Neural progenitor cell (in vitro differentiated cells): ENCODE measurements at regions not wholly inside any gene's neighbourhood (a gene's known extent, or its start where the extent isn't known, plus 50 kb on each side); places are given as distances from the start of the nearest gene placed in this dataset.

Source experiments
- DNase-seq: peaks from one replicate; pipeline ENCODE4 v3.0.0-alpha.2; 2016; ENCODE audit warnings: low spot score
- H2AFZ ChIP-seq: fragments of 200-600 bp; sonication (generic); replicated peaks from 2 replicates; pipeline ENCODE4 v1.6.1; 2016; ENCODE audit warnings: antibody characterized with exemption
- H3F3A ChIP-seq: fragments of 200-600 bp; sonication (generic); 2 replicates; pipeline ENCODE4 v1.6.1; 2016; ENCODE audit warnings: antibody characterized with exemption, low read depth
- H3K27ac ChIP-seq: fragments of 200-600 bp; sonication (generic); 2 replicates; pipeline ENCODE4 v1.5.1; 2016; ENCODE audit warnings: mild to moderate bottlenecking
- H3K27me3 ChIP-seq: fragments of 200-600 bp; sonication (generic); 2 replicates; pipeline ENCODE4 v1.6.1; 2016; ENCODE audit warnings: mild to moderate bottlenecking, moderate library complexity
- H3K36me3 ChIP-seq: fragments of 200-600 bp; sonication (generic); 2 replicates; pipeline ENCODE4 v1.5.1; 2016
- H3K4me1 ChIP-seq: fragments of 200-600 bp; sonication (generic); 2 replicates; pipeline ENCODE4 v1.6.1; 2016; ENCODE audit warnings: mixed run types
- H3K4me2 ChIP-seq: fragments of 200-600 bp; sonication (generic); 2 replicates; pipeline ENCODE4 v1.6.1; 2016
- H3K4me3 ChIP-seq: fragments of 200-600 bp; sonication (generic); 2 replicates; pipeline ENCODE4 v1.5.1; 2016
- H3K79me2 ChIP-seq: fragments of 200-600 bp; sonication (generic); 2 replicates; pipeline ENCODE4 v1.6.1; 2016; ENCODE audit warnings: low read depth
- H3K9ac ChIP-seq: fragments of 200-600 bp; sonication (generic); 2 replicates; pipeline ENCODE4 v1.6.1; 2016
- H3K9me3 ChIP-seq: fragments of 200-600 bp; sonication (generic); 2 replicates; pipeline ENCODE4 v1.5.1; 2016; ENCODE audit warnings: low read depth
- H4K20me1 ChIP-seq: fragments of 200-600 bp; sonication (generic); 2 replicates; pipeline ENCODE4 v1.6.1; 2016; ENCODE audit warnings: low read depth
- H3K27ac Mint-ChIP-seq: 3 replicates; pipeline ENCODE4 v1.8.0; 2021; ENCODE audit warnings: mixed read lengths
- H3K27me3 Mint-ChIP-seq: 2 replicates; pipeline ENCODE4 v1.8.0; 2022; ENCODE audit warnings: low read depth, mild to moderate bottlenecking, inconsistent platforms, moderate library complexity, mixed read lengths; ENCODE audit not compliant: insufficient read depth
- H3K36me3 Mint-ChIP-seq: 3 replicates; pipeline ENCODE4 v1.8.0; 2021; ENCODE audit warnings: mixed read lengths
- H3K4me1 Mint-ChIP-seq: 3 replicates; pipeline ENCODE4 v1.8.0; 2021; ENCODE audit warnings: mixed read lengths
- H3K4me3 Mint-ChIP-seq: 3 replicates; pipeline ENCODE4 v1.8.0; 2021; ENCODE audit warnings: mild to moderate bottlenecking, moderate library complexity, mixed read lengths
- H3K9me3 Mint-ChIP-seq: 3 replicates; pipeline ENCODE4 v1.8.0; 2020; ENCODE audit warnings: mixed read lengths
- EZH2 ChIP-seq: fragments of 200-600 bp; sonication (generic); IDR thresholded peaks from 2 replicates; pipeline ENCODE4 v1.6.1; 2017; ENCODE audit warnings: antibody characterized with exemption, mild to moderate bottlenecking, moderate library complexity
- EZH2phosphoT487 ChIP-seq: fragments of 200-600 bp; sonication (generic); IDR thresholded peaks from 2 replicates; pipeline ENCODE4 v1.6.1; 2017; ENCODE audit warnings: antibody characterized with exemption
- TF ChIP-seq, protein P1 (sequence below): fragments of 200-600 bp; sonication (generic); IDR thresholded peaks from 2 replicates; pipeline ENCODE4 v1.5.1; 2017; ENCODE audit warnings: antibody characterized with exemption, mild to moderate bottlenecking

DNA sequence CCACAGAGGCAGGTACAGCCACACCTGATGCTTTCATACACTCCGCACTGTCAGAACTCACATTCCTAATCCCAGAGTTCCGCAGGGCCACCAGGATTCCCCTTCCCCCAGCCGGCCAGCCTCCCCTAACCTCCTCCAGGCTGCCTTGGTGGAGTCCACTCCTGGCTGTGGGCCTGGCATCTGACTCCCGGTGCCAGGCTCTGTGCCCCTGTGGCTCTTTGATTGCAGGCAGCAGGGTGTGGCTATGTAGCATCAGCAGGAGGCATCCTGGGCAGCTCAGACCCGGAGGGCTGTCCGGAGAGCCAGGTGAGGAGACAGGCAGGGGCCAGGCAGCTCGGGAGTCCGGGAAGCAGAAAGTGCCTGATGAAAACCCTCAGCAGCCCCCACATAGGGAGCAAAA, 1432.9 kb downstream of the BRD1 start:
- Mint-ChIP-seq H3K4me3 (no peak overlapping the region), H3K27me3 (no peaks in the 10 kb centered on the region), H3K9me3 (no peaks in the 10 kb centered on the region), H3K27ac (no peak overlapping the region), H3K4me1 (peaks cover 8% of the 10 kb centered on the region), H3K36me3 (no peaks in the 10 kb centered on the region)
- Histone ChIP-seq H4K20me1 (no peaks in the 10 kb centered on the region), H3K9ac (no peak overlapping the region), H3K36me3 (no peaks in the 10 kb centered on the region), H3K79me2 (no peaks in the 10 kb centered on the region), H2AFZ (no peak overlapping the region), H3K27me3 (no peaks in the 10 kb centered on the region), H3K4me3 (no peak overlapping the region), H3K27ac (no peak overlapping the region), H3K4me1 (peaks cover 12% of the 10 kb centered on the region), H3K9me3 (no peaks in the 10 kb centered on the region), H3F3A (no peaks in the 10 kb centered on the region), H3K4me2 (no peak overlapping the region)
- TF ChIP-seq, protein P1, sequence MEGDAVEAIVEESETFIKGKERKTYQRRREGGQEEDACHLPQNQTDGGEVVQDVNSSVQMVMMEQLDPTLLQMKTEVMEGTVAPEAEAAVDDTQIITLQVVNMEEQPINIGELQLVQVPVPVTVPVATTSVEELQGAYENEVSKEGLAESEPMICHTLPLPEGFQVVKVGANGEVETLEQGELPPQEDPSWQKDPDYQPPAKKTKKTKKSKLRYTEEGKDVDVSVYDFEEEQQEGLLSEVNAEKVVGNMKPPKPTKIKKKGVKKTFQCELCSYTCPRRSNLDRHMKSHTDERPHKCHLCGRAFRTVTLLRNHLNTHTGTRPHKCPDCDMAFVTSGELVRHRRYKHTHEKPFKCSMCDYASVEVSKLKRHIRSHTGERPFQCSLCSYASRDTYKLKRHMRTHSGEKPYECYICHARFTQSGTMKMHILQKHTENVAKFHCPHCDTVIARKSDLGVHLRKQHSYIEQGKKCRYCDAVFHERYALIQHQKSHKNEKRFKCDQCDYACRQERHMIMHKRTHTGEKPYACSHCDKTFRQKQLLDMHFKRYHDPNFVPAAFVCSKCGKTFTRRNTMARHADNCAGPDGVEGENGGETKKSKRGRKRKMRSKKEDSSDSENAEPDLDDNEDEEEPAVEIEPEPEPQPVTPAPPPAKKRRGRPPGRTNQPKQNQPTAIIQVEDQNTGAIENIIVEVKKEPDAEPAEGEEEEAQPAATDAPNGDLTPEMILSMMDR, result no peak
- TF ChIP-seq EZH2, result no peak
- TF ChIP-seq EZH2phosphoT487, result no peak
- DNase-seq, result no peak

DNA sequence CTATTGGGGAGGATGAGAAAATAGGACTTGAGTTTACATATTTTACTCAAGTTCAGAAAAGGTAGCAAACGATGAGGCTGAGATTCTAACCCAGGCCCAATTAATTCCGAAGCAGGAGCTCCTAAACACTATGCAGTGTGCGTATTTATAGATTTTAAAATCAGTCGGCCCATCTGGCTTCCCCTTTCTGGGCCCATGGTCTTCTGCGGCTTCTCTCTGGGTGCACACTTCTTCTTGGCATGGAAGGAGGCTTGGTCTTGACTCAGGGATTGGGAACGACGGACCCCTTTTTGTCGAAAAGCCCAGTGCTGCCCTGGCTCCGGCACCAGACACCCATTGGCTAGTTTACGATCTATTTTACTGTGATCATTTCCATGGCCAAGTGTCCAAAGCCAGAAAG, 1433.8 kb downstream of the BRD1 start:
- no peak overlapping the region for H3K9ac ChIP-seq
- H3K4me3 ChIP-seq, result no peak overlapping the region
- no peaks in the 10 kb centered on the region for H3F3A ChIP-seq
- peaks cover 12% of the 10 kb centered on the region for H3K4me1 ChIP-seq
- no peak overlapping the region for H2AFZ ChIP-seq
- no peaks in the 10 kb centered on the region for H3K79me2 ChIP-seq
- no peaks in the 10 kb centered on the region for H3K27me3 ChIP-seq
- peaks cover 8% of the 10 kb centered on the region for H3K4me1 Mint-ChIP-seq
- H3K27ac ChIP-seq, result no peak overlapping the region
- no peak overlapping the region for H3K4me2 ChIP-seq
- no peak for DNase-seq
- peaks cover 3% of the 10 kb centered on the region for H3K27me3 Mint-ChIP-seq
- TF ChIP-seq, protein P1, result no peak
- TF ChIP-seq EZH2 (no peak), EZH2phosphoT487 (no peak)
- H3K27ac Mint-ChIP-seq, result no peak overlapping the region
- no peaks in the 10 kb centered on the region for H4K20me1 ChIP-seq
- H3K36me3 Mint-ChIP-seq, result no peaks in the 10 kb centered on the region
- H3K4me3 Mint-ChIP-seq, result no peak overlapping the region
- H3K9me3 Mint-ChIP-seq, result no peaks in the 10 kb centered on the region
- H3K9me3 ChIP-seq, result no peaks in the 10 kb centered on the region
- no peaks in the 10 kb centered on the region for H3K36me3 ChIP-seq

GRCh38 chr22:48393041-48393370, 1434.7 kb downstream of the BRD1 start:
- DNase-seq, result no peak
- no peaks in the 10 kb centered on the region for H3K36me3 ChIP-seq
- peaks cover 12% of the 10 kb centered on the region for H3K4me1 ChIP-seq
- Mint-ChIP-seq H3K4me1 (peaks cover 8% of the 10 kb centered on the region), H3K9me3 (no peaks in the 10 kb centered on the region), H3K4me3 (no peak overlapping the region), H3K27ac (no peak overlapping the region), H3K27me3 (peaks cover 3% of the 10 kb centered on the region), H3K36me3 (no peaks in the 10 kb centered on the region)
- TF ChIP-seq EZH2 (no peak), EZH2phosphoT487 (no peak)
- TF ChIP-seq, protein P1, result no peak
- no peaks in the 10 kb centered on the region for H3K79me2 ChIP-seq
- no peak overlapping the region for H3K27ac ChIP-seq
- no peaks in the 10 kb centered on the region for H4K20me1 ChIP-seq
- H3K9ac ChIP-seq, result no peak overlapping the region
- H3K9me3 ChIP-seq, result no peaks in the 10 kb centered on the region
- no peak overlapping the region for H3K4me2 ChIP-seq
- no peaks in the 10 kb centered on the region for H3K27me3 ChIP-seq
- H2AFZ ChIP-seq, result no peak overlapping the region
- no peak overlapping the region for H3K4me3 ChIP-seq
- H3F3A ChIP-seq, result no peaks in the 10 kb centered on the region

GRCh38 chr22:48391820-48392219, 1435.9 kb downstream of the BRD1 start:
- Histone ChIP-seq H3K27ac (no peak overlapping the region), H4K20me1 (no peaks in the 10 kb centered on the region), H2AFZ (no peak overlapping the region), H3K9me3 (no peaks in the 10 kb centered on the region), H3K4me2 (no peak overlapping the region), H3K36me3 (no peaks in the 10 kb centered on the region), H3F3A (no peaks in the 10 kb centered on the region), H3K9ac (no peak overlapping the region), H3K79me2 (no peaks in the 10 kb centered on the region), H3K4me3 (no peak overlapping the region), H3K4me1 (peaks cover 12% of the 10 kb centered on the region), H3K27me3 (no peaks in the 10 kb centered on the region)
- no peaks in the 10 kb centered on the region for H3K36me3 Mint-ChIP-seq
- no peak overlapping the region for H3K27ac Mint-ChIP-seq
- DNase-seq, result no peak
- TF ChIP-seq, protein P1, result no peak
- TF ChIP-seq EZH2phosphoT487 (no peak), EZH2 (no peak)
- peaks cover 3% of the 10 kb centered on the region for H3K27me3 Mint-ChIP-seq
- H3K4me3 Mint-ChIP-seq, result no peak overlapping the region
- peaks cover 8% of the 10 kb centered on the region for H3K4me1 Mint-ChIP-seq
- H3K9me3 Mint-ChIP-seq, result no peaks in the 10 kb centered on the region
